Dendritic cell treated with granulocyte-macrophage colony-stimulating factor and Interleukin-4, amounts not matched to agents 40 ng/mL and 50 ng/mL, for 4 days (primary cell): ENCODE measurements at regions not wholly inside any gene's neighbourhood (a gene's known extent, or its start where the extent isn't known, plus 50 kb on each side); places are given as distances from the start of the nearest gene placed in this dataset.
"Not testable (repeated sequence)": the region's sequence is repeated elsewhere in the genome, so short reads cannot be mapped to it uniquely, and the experiment has no call there.

Source experiments
- H3K27ac Mint-ChIP-seq: one replicate; pipeline ENCODE4 v1.8.0; 2022; ENCODE audit warnings: mild to moderate bottlenecking, mixed read lengths
- H3K27me3 Mint-ChIP-seq: one replicate; pipeline ENCODE4 v1.8.0; 2022; ENCODE audit warnings: mild to moderate bottlenecking, mixed read lengths
- H3K36me3 Mint-ChIP-seq: one replicate; pipeline ENCODE4 v1.8.0; 2022; ENCODE audit warnings: low read depth, mixed read lengths
- H3K4me1 Mint-ChIP-seq: one replicate; pipeline ENCODE4 v1.8.0; 2022; ENCODE audit warnings: low read depth, mixed read lengths
- H3K4me3 Mint-ChIP-seq: one replicate; pipeline ENCODE4 v1.8.0; 2022; ENCODE audit warnings: mild to moderate bottlenecking, moderate library complexity, mixed read lengths
- H3K9me3 Mint-ChIP-seq: one replicate; pipeline ENCODE4 v1.8.0; 2022; ENCODE audit warnings: mixed read lengths
- intact Hi-C: fragments of 100-400 bp; cut with micrococcal nuclease; formaldehyde crosslinking; loops from one replicate; pipeline ENCODE4 v1.15.0; 2022

DNA sequence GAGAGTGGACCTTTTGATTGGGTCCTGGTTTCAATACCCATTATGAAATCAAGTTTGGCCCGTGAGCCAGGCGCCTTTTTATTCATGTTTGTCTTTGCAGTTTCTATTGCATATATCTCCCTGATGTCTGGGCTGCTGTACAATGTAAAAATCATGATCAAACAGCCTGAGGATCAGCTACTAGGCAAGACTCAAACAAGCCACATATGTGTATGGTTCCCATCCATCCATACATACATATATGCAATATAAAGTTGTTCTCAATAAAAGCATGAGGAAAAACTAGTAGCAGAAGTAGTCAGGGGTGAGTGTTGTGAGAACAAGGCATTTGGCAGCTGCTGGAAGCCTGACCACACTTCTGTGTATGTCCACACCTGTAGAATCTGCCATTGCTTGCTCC, 562.4 kb upstream of the USP24 start:
- intact Hi-C loops = no loop called here
- no peak overlapping the region for H3K4me3 Mint-ChIP-seq
- H3K4me1 Mint-ChIP-seq = no peaks in the 10 kb centered on the region
- no peaks in the 10 kb centered on the region for H3K27me3 Mint-ChIP-seq
- H3K9me3 Mint-ChIP-seq = no peaks in the 10 kb centered on the region
- no peaks in the 10 kb centered on the region for H3K36me3 Mint-ChIP-seq
- H3K27ac Mint-ChIP-seq = no peak overlapping the region

DNA sequence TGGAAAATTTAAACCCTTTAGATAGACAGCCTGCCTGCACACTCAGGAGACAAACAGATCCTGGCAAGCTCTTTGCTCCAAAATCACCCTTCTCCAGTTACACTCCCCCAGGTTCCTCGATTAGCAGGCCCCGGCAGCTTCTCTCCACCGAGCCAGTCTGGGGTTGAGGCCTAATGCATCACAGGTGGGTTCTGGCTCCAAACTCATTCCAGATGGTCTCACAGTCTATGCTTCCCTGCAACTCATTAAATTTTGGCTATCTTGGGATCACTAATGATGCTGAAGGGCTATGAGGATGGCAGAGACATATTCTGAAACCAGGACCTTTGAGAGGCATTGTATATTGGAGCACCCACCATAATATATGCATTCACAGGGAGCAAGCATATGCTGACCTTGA, 559.8 kb upstream of the USP24 start:
- no peaks in the 10 kb centered on the region for H3K36me3 Mint-ChIP-seq

DNA sequence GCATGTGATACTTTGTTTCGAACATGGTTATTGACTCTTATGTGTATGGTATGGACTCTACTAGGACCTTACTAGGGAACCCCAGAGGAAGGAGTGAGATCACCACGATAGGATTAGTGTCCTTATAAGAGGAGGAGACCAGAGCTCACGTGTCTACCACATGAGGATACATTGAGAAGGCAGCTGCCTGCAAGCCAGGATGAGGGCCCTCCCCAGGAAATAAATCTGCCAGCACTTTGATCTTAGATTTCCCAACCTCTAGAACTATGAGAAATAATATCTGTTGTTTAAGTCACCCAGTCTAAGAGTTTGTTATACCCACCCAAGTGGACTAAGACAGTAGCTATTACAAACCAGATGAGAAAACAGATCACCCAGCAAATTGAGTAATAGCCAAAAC, 559.3 kb upstream of the USP24 start:
- Mint-ChIP-seq H3K27me3 (no peaks in the 10 kb centered on the region), H3K4me3 (no peak overlapping the region), H3K4me1 (no peaks in the 10 kb centered on the region), H3K9me3 (peaks cover 7% of the 10 kb centered on the region), H3K36me3 (no peaks in the 10 kb centered on the region), H3K27ac (no peak overlapping the region)
- intact Hi-C loops = no loop called here

More for the DNA sequence above, 559.8 kb upstream of the USP24 start:
- no peaks in the 10 kb centered on the region for H3K4me1 Mint-ChIP-seq
- H3K27me3 Mint-ChIP-seq = no peaks in the 10 kb centered on the region
- H3K4me3 Mint-ChIP-seq = no peak overlapping the region
- H3K9me3 Mint-ChIP-seq = peaks cover 6% of the 10 kb centered on the region
- intact Hi-C loops = no loop called here
- H3K27ac Mint-ChIP-seq = no peak overlapping the region

DNA sequence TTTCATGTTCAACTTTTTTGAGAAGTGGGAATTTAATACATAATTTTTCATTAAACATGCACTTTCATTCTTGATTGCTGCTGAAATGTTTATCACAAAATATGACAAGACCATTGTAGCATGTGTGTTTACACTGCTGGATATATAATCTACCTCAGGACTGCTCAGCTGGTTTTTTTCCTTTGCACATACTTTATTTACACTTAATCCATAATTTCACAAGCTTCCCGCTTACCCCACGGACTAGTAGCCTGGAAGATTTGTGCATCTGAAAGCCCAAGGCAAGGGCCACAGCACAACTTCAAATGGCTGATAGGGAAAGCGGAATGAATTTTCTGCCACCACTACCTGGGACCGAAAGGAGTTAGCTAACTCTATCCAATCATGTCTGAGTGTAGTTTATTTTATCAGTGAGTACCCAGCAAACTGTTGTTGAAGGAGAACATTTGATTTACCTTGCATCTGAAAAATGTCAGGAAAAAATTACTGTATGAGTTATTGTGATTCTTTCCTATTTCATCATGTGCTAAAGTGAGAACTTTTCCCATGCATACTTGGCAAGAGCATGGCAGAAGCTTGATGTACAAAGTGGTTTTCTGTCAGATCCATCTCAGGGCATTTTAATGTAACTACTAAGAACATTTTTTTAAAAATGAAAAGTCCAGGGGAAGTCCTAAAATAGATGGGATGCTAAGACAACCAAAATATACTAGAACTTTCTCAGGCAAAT, 558.2 kb upstream of the USP24 start:
- Mint-ChIP-seq H3K27me3 (no peaks in the 10 kb centered on the region), H3K4me3 (no peak overlapping the region), H3K27ac (no peak overlapping the region), H3K9me3 (peaks cover 7% of the 10 kb centered on the region), H3K36me3 (no peaks in the 10 kb centered on the region), H3K4me1 (no peaks in the 10 kb centered on the region)
- intact Hi-C loops = no loop called here

DNA sequence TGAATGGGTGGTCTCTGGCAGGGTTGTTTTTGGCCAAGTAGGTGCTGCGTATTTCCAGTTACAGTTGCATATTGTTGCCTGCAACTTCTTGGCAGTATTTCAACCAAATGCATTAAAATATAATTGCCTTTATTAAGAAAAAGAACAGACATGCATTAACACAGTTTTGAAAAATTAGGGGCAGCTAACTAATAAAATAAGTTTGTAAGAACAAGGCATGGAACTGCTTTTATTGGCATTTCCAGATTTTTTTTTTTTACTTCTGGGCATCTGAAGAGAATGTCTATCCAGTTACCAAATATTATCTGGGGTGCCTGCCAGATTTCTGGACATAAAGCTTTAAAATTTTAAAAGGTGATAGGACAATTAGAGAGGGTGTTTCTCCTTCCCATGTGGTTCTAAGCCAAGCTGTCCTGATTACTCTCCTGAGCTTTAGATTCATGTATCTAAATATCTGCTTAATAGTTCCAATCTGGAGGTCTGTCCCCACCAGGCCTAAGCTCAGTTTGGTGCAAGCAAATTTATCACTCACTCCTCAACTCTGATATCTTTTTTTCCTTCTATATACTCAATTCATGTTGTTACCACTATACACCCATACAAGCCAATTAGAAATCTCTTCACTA, 553.3 kb upstream of the USP24 start:
- intact Hi-C loops = no loop called here
- Mint-ChIP-seq H3K9me3 (peaks cover 7% of the 10 kb centered on the region), H3K36me3 (no peaks in the 10 kb centered on the region), H3K27me3 (no peaks in the 10 kb centered on the region), H3K27ac (no peak overlapping the region), H3K4me1 (no peaks in the 10 kb centered on the region), H3K4me3 (no peak overlapping the region)

DNA sequence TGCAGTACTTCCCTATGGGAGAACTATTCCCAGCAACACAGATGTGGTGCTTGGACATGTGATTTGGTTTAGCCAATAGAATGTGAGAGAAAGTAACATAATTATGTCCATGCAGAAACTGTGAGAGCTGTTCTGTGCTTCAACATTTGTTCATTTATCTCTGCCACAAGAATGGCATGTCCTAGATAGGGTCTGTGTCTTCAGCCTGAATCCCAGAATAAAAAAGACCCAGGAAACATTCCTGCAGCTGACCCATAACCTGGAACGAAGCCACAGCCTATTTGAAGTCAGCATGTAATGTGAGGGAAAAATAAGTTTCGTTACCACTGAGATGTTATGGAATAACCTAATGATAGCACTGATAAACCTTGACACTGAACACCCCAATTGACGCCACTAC, 552.0 kb upstream of the USP24 start:
- H3K36me3 Mint-ChIP-seq = no peaks in the 10 kb centered on the region
- H3K9me3 Mint-ChIP-seq = peaks cover 15% of the 10 kb centered on the region

DNA sequence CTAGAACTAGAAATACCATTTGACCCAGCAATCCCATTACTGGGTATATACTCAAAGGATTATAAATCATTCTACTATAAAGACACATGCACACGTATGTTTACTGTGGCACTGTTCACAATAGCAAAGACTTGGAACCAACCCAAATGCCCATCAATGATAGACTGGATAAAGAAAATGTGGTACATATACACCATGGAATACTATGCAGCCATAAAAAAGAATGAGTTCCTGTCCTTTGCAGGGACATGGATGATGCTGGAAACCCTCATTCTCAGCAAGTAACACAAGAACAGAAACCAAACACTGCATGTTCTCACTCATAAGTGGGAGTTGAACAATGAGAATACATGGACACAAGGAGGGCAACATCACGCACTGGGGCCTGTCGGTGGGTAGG, 550.3 kb upstream of the USP24 start:
- H3K4me1 Mint-ChIP-seq, H3K4me3 Mint-ChIP-seq, intact Hi-C loops, H3K27me3 Mint-ChIP-seq, H3K27ac Mint-ChIP-seq, H3K36me3 Mint-ChIP-seq: not testable (repeated sequence)
- H3K9me3 Mint-ChIP-seq = peaks cover 29% of the 10 kb centered on the region

More for the DNA sequence above, 552.0 kb upstream of the USP24 start:
- no peak overlapping the region for H3K4me3 Mint-ChIP-seq
- no peak overlapping the region for H3K27ac Mint-ChIP-seq
- no peaks in the 10 kb centered on the region for H3K4me1 Mint-ChIP-seq
- intact Hi-C loops = no loop called here
- H3K27me3 Mint-ChIP-seq = no peaks in the 10 kb centered on the region

DNA sequence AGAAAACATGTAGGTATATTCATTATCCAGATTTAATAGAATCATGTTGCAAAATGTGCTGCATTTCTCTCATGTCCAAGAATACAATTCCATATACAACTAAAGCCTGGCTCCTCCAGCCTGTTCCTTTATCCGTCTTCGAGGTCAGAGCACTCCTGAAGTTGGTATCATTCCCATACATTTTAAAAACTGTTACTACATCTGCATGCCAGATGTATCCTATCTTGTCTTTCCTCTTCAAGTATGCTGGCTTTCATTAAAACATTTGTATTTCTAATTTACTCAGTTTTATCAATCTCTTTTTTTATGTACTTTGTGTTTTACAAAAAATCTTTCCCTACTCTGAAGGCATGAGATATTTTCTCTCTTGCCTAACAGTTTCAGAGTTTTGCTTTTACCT, 536.6 kb upstream of the USP24 start:
- intact Hi-C loops = no loop called here
- H3K36me3 Mint-ChIP-seq = no peaks in the 10 kb centered on the region
- no peak overlapping the region for H3K4me3 Mint-ChIP-seq
- no peak overlapping the region for H3K27ac Mint-ChIP-seq
- peaks cover 2% of the 10 kb centered on the region for H3K9me3 Mint-ChIP-seq
- no peaks in the 10 kb centered on the region for H3K27me3 Mint-ChIP-seq
- no peaks in the 10 kb centered on the region for H3K4me1 Mint-ChIP-seq

DNA sequence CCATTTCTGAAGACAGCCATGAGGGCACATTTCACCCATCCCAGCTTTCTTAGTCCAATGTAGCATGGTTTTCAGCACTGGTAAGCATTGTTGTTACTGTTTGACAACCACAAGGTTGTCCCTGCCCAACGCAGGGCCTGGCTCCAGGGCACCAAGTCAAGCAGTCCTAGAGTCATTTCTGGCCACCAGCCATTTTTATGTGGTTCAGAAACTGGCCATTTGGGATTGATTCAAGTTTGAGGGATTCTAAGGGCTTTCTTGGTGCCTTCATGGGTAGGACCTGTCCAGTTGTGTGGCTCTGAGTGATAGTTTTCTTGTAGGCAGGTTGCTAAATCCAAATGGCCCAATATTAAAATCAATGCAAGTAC, 535.4 kb upstream of the USP24 start:
- no peaks in the 10 kb centered on the region for H3K27me3 Mint-ChIP-seq
- no peaks in the 10 kb centered on the region for H3K4me1 Mint-ChIP-seq

DNA sequence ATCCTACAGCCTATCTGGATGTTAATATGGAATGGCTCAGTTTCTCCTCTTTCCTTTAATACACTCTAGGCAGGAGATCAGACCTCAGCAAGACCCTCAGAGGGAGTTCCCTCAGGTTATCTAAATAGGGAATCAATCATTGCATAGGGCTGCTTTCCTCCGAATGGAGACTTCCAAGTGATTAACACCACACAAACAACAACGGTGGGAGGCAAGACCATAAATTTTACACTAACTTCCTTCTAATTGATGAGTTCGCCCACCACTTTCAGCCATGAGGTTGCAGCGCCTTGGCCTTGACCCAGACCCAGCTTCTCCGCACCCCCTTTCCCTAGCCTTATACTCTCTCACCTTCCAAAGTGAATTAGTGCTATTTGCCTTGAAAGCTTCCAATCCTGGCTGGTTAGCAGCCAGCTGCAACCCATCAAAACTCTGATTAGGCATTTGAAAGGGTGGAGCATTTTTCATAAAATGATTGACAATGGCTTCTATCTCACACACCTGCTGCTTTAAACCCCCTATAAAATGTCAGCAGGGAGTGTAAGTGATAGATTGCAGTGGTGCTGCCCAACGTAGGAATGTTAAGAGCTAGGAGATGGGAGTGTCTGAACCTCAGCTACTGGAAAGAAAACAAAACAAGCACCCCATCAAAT, 534.9 kb upstream of the USP24 start:
- no peak overlapping the region for H3K4me3 Mint-ChIP-seq
- intact Hi-C loops = no loop called here
- no peak overlapping the region for H3K27ac Mint-ChIP-seq
- no peaks in the 10 kb centered on the region for H3K27me3 Mint-ChIP-seq
- no peaks in the 10 kb centered on the region for H3K4me1 Mint-ChIP-seq
- peaks cover 9% of the 10 kb centered on the region for H3K9me3 Mint-ChIP-seq
- H3K36me3 Mint-ChIP-seq = no peaks in the 10 kb centered on the region

More for the DNA sequence above, 535.4 kb upstream of the USP24 start:
- intact Hi-C loops = no loop called here
- Mint-ChIP-seq H3K4me3 (no peak overlapping the region), H3K9me3 (peaks cover 9% of the 10 kb centered on the region), H3K27ac (no peak overlapping the region), H3K36me3 (no peaks in the 10 kb centered on the region)

DNA sequence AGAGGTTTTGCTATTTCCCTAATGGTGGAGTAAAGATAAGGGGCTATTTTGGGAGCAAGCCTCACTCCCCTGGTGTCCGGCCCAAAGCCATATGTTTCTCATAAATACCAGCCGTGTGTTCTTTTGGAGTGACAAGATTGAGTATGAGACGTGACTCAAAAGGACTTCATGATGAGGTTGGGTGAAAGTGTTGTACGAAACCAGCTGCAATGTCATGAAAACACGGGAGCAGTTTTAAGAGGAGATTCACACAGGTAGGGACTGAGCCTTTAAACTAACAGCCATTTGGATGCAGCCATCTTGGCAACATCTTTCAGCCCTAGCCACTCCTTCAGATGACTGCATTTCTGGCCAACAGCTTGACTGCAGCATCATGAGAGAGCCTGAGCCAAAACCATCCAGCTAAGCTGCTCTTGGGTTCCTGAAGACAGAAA, 532.3 kb upstream of the USP24 start:
- intact Hi-C loops = no loop called here
- Mint-ChIP-seq H3K27ac (no peak overlapping the region), H3K4me1 (no peaks in the 10 kb centered on the region), H3K4me3 (no peak overlapping the region), H3K27me3 (peaks cover under 1% of the 10 kb centered on the region), H3K9me3 (peaks cover 9% of the 10 kb centered on the region), H3K36me3 (no peaks in the 10 kb centered on the region)

DNA sequence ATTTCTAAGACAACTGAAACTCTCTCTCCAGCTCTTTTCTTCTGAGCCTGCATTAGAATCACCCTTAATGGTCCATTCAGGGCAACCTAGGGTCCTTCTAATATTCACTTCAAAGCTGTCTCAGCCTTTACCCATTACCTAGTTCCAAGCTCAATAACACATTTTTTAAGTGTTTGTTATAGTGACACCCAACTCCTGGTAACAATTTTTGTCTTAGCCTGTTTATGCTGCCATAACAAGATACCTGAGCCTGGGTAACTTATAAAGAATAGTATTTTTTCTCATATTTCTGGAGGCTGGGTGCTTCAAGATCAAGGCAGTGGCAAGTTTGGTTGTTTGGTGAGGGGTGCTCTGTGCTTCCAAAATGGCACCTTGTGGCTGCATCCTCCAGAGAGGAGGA, 531.5 kb upstream of the USP24 start:
- H3K9me3 Mint-ChIP-seq = peaks cover 9% of the 10 kb centered on the region
- H3K36me3 Mint-ChIP-seq = no peaks in the 10 kb centered on the region
- H3K4me3 Mint-ChIP-seq = no peak overlapping the region
- H3K4me1 Mint-ChIP-seq = no peaks in the 10 kb centered on the region
- intact Hi-C loops = no loop called here
- no peak overlapping the region for H3K27ac Mint-ChIP-seq
- H3K27me3 Mint-ChIP-seq = peaks cover 2% of the 10 kb centered on the region

DNA sequence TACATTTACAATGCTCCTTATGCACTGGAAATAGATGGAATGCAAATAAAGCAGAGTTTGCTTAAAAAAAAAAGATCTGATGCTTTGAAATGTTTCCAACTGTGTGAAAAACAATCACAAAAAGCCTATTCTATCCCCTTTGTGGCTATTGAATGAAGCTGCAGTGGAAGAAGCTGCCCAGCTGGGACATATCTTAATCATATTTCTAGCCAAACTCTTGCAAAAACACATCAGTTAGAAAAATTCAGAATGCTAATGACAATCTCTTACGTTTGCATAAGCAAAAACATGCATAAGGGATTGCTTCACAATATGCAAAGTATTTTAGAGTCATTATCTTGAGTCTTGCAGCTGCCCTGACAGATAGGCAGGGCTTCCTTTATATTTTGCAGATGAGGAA, 526.4 kb upstream of the USP24 start:
- Mint-ChIP-seq H3K4me1 (peaks cover 6% of the 10 kb centered on the region), H3K9me3 (peaks cover 14% of the 10 kb centered on the region), H3K27ac (no peak overlapping the region), H3K36me3 (no peaks in the 10 kb centered on the region), H3K27me3 (peaks cover 2% of the 10 kb centered on the region), H3K4me3 (no peak overlapping the region)
- intact Hi-C loops = no loop called here

DNA sequence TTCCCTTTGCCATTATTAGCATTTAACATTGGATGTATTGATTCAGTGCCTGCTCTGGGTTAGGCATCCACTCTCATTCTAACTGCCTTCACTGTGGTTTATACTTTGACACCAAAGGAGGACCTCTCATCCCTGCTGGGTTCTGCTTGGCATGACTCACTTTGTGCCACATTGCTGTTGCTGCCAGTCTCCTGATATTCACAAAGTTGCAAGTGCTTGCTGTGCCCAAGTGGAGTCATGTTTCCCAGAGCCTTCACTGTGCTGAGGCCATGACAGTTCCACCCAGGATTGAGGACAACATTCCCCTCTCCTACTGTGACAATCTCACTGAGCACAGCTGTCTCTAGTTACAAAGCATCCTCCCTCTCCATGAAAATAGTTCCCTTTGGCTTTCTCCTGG, 519.9 kb upstream of the USP24 start:
- Mint-ChIP-seq H3K27me3 (peaks cover 2% of the 10 kb centered on the region), H3K9me3 (no peaks in the 10 kb centered on the region), H3K4me3 (no peak overlapping the region), H3K27ac (no peak overlapping the region), H3K36me3 (no peaks in the 10 kb centered on the region), H3K4me1 (no peaks in the 10 kb centered on the region)
- intact Hi-C loops = no loop called here
